GM03348 (cell line): ENCODE measurements at regions not wholly inside any gene's neighbourhood (a gene's known extent, or its start where the extent isn't known, plus 50 kb on each side); places are given as distances from the start of the nearest gene placed in this dataset.

Experiments used
- DNase-seq: peaks from one replicate; pipeline ENCODE4 v3.0.0; 2012; ENCODE audit warnings: low spot score

GRCh38 chr17:70804161-70804560 lies 634.8 kb downstream of the KCNJ2 start:
- peak; percentile 7 for DNase-seq

DNA sequence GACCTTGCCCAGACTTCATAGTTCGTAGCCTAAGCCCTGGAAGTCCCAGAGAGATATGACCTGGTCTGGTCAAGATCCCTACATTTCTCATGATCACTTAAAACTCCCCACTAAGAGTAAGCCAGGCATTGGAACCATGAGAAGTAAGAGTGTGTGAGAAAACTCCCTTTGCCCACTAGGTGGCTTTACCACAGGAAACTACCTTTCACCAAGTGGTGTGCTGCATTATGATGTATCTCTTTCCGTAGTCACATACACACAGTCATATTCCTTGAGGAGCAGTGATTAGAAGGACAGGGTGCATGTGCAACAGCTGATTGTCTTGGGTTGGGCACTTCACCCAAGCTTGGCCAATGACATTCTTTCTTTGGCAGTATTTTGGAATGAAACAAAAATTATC lies 639.3 kb downstream of the KCNJ2 start:
- no peak for DNase-seq

DNA sequence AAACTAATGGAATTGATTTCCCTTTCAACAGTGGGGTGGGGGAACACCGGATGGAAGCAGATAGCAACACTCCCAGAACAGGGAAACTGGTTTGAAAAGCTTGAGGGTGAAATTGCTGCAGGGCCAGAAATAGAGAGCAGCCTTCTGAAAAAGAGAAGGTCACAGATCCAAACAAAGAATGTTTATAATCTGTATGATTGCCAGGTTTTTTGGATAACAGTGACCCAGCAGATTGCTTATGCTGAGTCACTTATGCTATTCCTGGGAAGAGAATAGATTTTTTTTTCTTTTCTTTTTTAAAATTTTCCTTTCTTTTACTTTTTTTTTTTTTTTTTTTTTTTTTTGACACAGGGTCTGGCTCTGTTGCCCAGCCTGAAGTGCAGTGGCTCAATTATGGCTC lies 641.3 kb downstream of the KCNJ2 start:
- no peak for DNase-seq

- DNase-seq, result no peak
These were observed 644.1 kb downstream of the KCNJ2 start for GRCh38 chr17:70813355-70813930.

- DNase-seq, result no peak
These were observed 649.9 kb downstream of the KCNJ2 start for GRCh38 chr17:70819183-70819582.

GRCh38 chr17:70820276-70820675 lies 650.9 kb downstream of the KCNJ2 start:
- DNase-seq, result no peak

DNA sequence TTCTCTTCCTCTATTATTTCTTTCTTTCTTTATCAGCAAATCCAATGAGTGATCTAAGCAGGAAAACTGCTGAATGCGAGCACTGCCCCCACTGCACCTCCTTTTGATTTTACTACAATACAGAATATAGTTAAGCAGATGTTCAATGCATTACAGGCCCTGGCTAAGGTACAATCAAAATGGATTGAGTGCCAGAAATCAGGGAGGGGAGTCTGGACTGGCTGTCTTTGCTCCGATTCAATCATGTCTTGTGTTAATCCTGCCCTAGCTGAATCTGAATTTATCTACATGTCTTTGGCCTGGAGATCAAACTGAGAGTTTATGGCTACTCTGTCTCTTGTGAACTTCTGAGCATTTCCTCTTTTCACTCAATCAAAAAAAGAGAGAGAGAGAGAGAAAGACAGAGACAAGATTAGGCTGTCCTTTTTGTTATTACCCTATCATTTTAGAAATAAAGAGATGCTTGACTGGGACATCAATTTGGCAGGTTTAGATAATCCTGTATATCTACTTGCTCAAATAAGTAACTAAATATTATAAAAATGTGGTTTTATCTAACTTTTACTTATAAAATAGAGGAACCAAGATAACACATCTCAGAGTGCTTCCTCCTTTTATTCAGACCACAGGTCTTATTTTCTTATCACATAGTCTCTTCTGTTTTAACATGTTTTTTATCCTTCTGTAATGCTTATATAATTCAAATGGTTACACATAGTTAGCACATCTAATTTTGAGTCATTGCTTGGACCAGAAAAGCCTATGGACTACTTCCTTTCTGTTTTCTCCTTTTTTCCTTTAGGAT lies 656.2 kb downstream of the KCNJ2 start:
- DNase-seq, result no peak

GRCh38 chr17:70829876-70830275 lies 660.5 kb downstream of the KCNJ2 start:
- DNase-seq, result no peak

GRCh38 chr17:70834039-70834438 lies 664.7 kb downstream of the KCNJ2 start:
- no peak for DNase-seq

GRCh38 chr17:70848785-70849184 lies 679.5 kb downstream of the KCNJ2 start:
- DNase-seq, result peak; percentile 24

GRCh38 chr17:70855401-70856054 lies 686.2 kb downstream of the KCNJ2 start:
- no peak for DNase-seq

DNA sequence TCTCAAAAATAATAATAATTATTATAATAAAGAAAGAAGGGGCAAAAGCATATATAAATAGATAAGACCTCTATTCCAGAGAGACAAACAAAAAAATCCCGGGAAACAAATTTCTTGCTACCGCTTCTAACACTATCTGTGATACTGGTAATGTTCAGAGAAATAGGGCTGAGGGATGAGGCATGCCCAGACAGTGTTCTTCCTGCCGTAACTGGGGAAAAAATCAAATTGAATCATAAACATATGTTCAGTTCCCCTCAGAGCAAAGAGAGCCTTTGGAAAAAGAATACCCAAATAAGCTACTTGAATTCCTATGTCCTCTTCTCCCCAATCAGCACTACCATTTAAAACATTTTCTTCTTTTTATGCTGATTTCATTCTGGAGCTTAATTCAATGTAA lies 688.0 kb downstream of the KCNJ2 start:
- peak; percentile 10 for DNase-seq

GRCh38 chr17:70859829-70860228 lies 690.5 kb downstream of the KCNJ2 start:
- DNase-seq, result no peak

GRCh38 chr17:70862295-70862694 lies 693.0 kb downstream of the KCNJ2 start:
- no peak for DNase-seq

DNA sequence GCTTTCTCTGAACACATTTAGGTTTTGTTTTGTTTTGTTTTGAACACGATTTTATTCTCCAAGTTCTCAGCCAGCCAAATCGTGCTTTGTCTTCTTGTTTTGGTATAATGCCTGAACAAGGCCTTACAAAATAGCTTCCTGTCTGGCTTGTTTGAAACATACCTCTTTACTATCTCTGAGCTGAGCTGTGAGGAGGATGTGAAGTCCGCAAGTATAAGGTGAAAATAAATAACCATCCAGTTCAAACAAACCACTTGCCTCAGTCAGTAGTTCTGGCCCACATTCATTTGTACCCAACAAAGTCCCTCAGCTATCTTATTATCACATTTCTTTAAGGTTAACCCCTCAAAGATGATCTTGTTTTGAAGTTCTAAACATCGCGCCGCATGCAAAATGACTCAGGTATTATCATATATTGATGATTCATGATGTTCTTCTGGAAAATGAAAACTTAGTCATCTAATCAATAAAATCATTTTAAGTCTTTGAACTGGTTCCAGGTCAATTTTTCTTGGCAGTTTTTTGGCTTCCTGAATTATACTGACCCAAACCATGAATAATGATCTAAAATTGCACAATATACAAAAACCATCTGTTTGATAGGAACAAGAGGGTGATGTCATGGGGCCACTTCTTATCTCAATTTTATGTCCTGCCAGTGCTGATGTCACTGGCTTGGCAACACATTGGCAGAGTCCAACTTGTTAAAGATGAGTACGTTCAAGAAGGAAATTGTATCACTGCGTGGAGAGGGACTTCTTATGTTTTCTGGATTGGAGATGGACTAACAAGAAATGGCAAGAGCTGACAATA lies 694.3 kb downstream of the KCNJ2 start:
- no peak for DNase-seq

DNA sequence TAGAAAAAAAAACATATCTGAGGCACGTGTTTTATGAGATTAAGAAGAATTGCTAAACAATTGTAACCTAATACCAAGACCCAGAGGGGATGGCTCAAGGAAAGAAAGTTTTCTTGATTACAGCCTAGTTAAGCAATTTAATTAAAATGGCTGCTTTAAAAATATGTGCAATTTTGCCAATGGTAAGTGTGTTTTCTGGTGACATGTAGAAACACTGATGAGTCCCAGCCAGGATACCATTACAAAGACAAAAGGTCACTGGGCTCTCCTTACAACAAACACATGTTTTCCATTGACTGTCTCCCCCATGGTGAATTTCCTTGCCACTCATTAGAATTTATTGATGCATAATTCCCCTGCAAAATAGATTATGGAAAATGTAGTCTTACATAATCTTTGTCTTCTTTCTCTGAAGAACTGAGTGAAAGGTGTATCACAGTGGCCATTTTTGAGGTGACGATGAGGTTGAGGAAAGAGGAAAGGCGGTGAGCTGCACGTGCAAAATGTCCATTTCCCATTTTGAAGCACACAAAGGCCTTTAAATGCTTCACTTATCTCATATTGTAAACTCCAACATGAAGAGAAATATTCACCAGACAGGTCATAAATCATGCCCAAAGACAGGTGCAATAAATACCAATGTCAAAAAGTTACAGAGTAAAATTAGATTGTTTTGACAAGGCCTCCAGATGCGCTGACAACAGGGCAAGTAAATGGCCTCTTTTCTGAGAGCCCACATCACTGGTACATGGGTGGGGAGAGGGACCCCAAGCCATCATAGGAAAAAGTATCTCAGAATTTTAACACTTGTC lies 696.9 kb downstream of the KCNJ2 start:
- DNase-seq, result no peak

DNA sequence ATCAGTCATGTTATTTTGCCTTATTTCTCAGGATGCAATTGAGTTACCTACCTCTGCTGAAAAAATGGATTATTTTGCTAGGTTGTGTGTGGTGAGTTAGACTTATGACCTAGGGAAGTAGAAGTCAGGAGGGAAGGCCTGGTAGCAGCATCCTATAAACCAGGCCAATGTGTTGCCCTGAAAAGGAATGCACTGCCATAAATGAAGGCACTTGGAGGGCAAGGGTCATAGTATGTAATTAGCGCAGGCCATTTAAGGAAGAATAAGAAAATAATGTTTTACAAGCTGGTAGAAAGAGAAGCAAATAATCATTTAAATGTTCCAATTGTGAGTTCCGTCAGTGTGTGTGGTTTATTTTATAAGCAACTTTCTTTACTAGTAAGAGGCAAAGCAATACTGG lies 698.8 kb downstream of the KCNJ2 start:
- no peak for DNase-seq

GRCh38 chr17:70869402-70870085 lies 700.2 kb downstream of the KCNJ2 start:
- DNase-seq, result no peak

- DNase-seq, result no peak
These were observed 702.0 kb downstream of the KCNJ2 start for GRCh38 chr17:70871180-70871818.

DNA sequence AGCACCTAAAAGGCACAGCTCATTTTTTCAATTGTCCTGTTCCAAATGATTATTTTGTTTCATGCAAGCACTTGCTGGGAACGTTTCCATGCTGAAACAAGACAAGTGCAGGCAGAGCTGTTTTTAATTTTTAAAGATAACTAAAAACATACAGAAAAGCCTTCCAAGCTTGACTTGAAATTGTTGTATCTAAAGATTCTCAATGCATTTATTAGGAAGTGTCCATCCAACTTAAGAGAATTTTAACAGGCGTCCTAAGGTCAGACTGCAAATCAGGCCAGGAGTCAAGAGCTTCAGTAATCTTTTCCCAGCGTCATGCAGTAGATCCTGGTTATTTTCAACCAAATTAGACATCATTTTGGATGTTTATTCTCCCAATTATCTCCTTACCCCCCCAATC lies 702.8 kb downstream of the KCNJ2 start:
- DNase-seq, result no peak
